ENCODE measurements at regions not wholly inside any gene's neighbourhood (a gene's known extent, or its start where the extent isn't known, plus 50 kb on each side); places are given as distances from the start of the nearest gene placed in this dataset.
A peak's percentile ranks its signal among the peaks of the same experiment; 100 is the strongest.

DNA sequence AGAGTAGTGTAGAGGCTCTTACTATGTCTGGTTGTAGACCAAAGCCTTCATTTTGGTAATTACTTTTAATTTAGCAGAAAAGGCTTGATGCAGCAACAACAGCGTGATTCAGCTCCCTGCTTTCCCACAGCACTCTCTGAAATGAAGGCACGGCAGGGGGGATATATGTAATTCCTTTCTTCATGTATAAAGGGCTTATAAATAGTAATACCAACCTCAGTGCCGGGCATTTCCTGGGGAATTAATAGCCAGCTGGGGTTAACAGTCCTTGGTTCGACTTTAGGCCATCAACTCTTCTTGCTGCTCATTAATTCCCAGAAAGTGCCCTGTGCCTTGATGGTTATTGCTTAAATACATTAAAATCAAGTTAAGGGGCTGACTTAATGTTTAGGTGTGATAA, 669.0 kb downstream of the ZNF674 start:
- DNase-seq (ENCODE audit: low spot score): no peak

DNA sequence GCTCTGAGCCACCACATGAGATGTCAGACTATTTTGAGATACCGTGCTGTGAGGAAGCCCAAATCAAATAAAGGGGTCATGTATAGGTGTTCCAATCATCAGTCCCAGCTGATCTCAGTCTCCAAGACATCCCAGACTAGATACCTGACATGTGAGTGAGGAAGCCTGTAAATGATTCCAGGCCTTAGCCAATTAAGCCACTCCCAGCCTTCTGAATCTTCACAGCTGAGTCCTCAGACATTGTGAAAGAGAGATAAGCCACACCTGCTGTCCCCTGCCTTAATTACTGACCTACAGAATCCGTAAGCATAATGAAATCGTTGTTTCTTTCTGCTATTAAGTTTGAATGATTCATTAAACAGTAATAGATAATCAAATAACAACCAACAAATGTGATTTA, 671.4 kb downstream of the ZNF674 start:
- DNase-seq (ENCODE audit: low spot score): peak; percentile 9

DNA sequence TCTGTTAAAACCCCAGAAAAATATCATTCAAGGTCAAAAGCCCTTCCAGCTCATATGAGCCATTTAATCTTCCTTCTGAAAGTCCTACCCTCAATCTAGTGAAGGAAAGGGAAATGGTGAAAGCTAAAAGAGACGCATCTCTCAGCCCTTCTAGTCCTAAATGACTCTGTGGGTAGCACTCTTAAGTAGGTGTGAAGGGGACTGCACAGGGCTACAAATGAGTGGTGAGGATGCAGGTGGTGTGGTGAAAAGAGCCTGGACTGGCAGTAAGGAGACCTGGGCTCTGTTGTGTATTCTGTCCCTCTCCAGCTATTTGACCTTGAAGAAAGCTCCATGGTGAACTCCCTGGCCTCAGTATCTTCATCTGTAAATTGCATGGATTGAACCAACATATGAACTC, 671.8 kb upstream of the DIPK2B start:
- no peak for DNase-seq (ENCODE audit: low spot score)

DNA sequence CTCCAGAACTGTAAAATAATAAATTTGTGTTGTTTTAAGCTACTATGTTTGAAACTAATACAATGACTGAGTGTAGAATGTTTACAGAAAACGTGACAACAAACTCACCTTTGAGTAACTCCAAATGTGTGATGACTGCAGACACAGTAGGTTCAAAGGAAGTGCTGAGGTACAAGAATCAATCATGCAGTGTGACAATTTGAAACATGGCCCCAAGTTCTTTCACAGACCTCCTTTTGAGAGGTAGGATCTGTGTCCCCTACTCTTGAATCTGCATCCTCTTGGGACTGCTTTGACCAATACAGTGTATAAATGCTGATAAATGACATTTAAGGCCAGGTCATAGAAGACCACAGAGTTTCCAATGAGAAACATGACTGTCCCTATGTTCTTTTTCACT, 667.7 kb upstream of the DIPK2B start:
- no peak for DNase-seq (ENCODE audit: low spot score)

DNA sequence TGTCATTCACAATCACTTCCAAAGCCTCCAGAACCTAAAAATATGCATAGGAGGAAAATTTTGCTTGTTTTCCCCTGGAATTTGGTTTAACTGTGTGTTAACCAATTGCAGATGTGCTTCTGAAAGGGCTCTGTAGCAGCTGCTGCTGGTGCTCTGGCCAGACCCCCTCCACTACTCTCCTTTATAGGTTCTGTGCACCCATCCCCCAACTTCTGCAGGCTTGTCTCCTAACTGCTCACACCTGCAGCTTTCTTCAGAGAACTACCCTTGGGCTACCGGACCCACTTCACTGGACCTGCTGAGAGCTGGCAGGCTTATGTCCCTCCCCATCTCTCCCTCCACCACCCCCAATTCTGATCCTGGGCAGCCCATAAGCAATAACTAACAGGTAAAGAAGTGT, 662.1 kb upstream of the DIPK2B start:
- no peak for DNase-seq (ENCODE audit: low spot score)

DNA sequence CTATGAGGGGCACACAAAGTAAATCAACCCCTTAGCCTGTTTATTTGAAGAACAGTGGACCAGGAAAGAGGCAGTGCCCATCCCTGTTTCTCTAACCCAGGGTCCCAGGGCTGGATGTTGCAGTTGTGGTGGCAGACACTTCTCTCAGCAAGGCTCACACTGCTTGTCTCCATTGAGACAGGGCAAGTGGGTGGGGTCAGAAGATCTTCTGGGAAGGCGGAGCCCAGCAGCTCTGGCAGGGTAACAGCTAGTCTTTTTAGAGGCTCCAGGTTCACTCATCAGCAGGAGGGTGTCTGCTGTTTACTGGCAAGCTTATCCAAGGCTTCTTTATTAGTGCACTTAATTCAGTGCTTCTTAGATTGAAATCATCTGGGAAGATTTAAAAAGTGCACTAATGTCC, 659.8 kb upstream of the DIPK2B start:
- no peak for DNase-seq (ENCODE audit: low spot score)

DNA sequence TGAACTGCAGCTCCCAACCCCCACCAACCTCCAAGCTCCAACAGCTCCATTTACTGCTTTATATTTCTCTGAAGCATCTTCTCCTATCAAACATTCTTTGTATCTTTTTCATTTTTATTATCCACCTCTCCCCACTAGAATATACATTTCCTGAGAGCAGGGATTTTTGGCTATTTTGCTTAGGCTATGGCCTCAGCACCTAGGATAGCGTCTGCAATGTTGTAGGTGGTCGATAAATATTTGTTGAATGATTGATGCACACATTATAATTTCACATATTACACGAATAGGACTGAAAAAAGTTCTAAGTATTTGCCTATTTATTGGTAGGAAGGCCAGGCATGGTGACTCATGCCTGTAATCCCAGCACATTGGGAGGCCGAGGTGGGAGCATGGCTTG, 658.7 kb upstream of the DIPK2B start:
- DNase-seq (ENCODE audit: low spot score): no peak

DNA sequence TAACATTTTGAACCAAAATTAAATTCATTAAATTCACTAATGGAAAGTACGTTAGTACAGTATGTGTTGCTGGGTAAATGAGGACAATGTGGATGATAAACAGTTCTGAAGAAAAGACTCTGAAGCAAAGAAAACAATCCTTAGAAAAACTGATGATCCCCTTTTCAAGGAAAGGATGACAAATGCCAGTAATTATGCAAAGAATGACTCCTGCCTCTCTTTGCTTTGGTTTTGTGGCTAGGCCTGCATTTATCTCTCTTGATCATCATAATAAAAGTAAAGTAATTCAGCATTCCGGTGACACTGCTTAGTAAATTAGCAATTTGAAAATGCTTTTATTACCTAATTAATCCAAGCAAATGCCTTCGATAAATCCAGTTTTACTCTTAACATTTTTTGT, 652.2 kb upstream of the DIPK2B start:
- peak; percentile 39 for DNase-seq (ENCODE audit: low spot score)

DNA sequence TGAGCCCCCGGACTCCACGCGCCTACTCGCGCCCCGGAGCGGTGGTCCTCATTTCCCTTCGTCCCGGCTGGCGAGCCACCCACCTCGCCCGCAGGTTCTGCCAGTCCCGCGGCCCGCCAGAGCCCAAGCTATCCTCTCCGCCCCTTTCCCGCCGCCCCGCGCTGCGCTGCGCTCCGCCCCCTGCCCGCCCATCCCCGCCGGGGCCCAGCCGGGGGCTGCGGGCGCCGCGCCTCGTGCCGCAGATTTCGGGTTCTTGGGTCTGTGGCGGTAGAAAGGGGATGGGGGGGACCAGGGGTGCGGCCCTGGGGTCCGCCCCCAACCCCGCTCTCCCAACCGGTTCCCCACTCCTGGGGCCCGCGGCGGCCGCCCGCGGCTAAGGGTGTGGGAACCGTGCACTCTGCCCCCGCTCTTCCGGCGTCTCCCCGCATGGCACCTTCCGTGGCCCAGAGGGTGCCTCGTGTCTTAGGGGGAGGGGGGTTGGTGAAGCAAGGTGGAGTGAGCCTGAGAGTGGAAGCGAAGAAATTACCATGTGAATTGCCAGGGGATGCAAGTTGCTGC, 650.8 kb upstream of the DIPK2B start:
- DNase-seq (ENCODE audit: low spot score): peak; percentile 66

DNA sequence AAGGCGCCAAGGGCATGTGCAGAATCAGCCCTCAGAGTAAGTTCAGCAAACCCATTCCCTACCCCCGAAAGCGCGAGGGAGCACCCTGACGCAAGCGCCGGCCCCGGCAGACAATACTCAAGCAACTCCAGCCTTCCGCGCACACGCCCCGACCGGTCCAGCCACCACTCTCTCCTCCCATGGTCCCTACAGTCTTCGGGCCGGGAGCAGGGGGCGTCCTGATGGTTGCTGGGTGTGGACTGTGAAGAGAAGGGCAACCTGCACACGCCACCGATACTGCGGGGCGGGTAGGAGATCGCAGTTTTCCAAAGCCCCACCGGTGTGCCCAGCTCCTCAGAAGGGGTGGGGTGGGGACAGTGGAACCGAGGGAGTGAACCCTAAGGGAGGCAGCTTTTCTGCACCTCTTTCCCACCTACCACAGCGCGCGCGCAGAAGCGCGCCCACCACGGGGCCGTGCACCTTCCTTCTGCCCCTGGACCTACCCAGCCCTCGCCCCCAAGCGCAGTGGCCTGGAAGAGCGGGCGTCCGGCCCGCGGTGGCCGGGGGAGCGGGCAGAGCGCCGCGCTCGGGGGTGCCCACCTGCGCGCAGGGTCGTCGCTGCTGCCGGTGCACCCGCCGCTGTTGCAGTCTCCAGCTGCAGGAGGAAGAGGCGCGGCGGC, 650.2 kb upstream of the DIPK2B start:
- DNase-seq (ENCODE audit: low spot score): peak; percentile 49

DNA sequence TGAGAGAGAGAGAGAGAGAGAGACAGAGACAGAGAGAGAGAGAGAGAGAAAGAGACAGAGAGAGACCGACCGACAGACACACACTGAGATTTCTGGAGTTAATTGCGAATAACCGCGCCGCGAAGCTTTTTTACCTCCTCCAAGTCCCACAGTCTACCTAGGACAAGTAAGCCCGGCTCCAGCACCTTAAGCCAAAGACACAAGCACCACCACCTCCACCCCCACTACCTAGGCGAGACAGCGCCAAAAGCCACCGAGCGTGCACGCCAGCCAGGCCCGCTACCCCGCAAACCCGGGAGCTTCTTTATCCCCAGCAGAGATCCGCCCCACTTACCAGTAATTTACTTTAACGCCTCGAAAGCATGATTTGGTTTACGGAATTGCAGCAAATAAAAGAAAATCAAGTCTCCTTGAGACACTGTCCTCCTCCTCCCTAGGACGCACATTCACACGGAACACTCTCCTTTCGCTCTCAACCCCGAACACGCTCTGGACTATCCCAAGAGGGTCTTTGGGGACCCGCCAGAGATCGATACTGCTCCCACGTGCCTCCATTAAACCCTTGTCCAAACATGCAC, 649.6 kb upstream of the DIPK2B start:
- peak; percentile 53 for DNase-seq (ENCODE audit: low spot score)

DNA sequence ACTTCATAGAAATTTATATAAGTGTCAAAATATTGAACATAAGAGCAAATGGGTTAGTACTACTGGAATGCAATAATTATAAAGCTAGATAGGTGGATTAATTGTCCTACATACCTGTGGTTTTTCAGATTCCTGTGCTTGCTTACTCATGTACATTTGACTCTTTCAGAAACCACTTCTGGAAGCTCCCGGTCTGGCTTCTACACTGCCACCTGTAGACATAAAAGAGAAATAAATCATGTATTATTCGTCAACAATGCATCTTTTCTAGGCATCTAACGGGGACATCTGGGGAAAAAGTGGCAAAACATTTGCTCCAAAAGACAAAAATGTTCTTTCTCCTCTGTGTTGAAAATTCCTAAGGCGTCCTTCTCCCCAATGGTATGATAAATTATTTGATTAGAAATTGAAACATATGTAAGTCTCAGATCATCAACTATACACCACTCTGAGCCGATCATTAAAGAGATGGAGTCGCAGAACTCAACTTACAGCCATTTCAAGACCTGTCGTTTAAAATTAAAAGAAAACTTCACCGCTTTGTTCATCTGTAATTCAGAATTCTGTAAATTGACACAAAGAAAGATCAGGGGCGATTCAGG, 648.7 kb upstream of the DIPK2B start:
- peak; percentile 89 for DNase-seq (ENCODE audit: low spot score)

DNA sequence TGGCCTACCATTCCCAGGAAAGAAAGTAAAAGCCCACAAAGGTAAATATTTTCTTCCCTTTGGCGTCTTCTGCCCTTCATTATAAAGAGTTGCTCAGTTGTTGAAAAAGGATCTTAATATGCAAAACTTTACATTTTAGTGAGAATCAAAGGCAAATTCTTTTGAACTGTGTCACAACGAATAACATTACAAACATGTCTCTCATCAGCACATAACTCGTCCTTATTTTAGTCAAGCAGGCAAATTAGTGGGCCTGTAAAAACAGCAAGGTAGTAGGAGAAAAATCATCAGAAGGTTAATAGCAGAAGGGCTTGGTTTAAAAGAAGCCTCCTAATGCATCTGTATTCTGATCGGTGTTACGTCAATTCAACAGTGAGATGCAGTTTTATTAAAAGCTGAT, 647.3 kb upstream of the DIPK2B start:
- no peak for DNase-seq (ENCODE audit: low spot score)

DNA sequence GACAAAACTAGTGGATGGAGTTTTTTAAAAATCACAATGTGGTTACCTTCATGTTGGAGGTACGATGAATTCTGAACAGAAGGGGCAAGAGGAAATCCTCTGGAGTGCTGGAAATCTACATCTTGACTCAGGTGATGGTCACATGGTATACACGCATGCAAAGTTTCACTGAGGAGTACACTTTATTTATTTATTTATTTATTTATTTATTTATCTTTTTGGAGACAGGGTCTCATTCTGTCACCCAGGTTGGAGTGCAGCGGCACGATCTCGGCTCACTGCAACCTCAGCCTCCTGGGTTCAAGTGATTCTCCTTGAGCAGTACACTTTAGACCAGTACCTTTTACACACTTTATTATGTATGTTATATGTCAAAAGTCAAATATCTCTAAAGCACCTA, 645.7 kb upstream of the DIPK2B start:
- no peak for DNase-seq (ENCODE audit: low spot score)

DNA sequence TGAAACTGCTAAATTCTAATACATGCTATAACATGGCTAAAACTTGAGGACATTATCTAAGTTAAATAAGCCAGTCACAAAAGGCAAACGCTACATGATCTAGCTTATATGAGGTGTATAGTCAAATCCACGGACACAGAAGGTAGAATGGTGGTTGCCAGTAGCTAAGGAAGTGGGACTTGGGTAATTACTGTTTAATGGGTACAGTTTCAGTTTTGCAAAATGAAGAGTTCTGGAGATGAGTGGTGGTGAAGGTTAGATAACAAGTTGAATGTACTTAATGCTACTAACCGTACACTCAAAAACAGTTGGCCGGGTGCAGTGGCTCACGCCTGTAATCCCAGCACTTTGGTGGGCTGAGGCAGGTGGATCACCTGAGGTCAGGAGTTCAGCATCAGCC, 644.5 kb upstream of the DIPK2B start:
- DNase-seq (ENCODE audit: low spot score): no peak

DNA sequence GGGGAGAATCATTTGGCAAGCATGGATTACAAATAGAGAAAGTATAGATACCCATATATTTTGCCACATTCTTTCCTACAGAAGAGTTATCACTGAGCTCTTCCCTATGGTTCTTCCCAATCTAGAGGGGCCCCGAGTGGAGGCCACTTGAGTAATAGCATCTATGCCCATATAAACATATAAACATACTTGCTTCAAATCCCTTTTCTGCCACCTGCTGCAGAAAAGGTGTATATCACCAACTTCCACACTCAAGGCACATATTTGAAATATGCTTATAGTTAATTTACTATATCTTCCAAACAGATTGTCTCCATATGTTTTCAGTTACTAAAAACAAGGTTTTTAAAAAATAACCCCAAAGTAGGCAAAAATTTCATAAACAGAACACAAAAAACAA, 642.8 kb upstream of the DIPK2B start:
- peak; percentile 25 for DNase-seq (ENCODE audit: low spot score)

DNA sequence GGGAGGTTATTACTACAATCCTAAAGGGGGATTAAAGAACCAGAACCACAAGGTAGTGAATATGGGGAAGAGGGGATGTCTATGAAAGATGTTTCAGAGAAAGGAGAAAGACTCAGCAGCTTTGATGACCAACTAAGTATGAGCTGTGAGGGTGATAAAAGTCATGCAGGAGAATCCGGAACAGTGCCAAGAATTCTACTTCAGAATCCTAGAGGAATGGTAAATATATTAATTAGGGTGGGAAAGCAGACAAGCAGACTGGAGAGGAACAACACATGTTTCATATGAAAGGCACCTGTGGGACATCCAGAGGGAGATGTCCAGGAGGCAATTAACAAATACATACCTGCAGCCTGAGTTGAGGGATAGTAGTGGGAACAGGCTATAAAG, 642.2 kb upstream of the DIPK2B start:
- DNase-seq (ENCODE audit: low spot score): no peak

DNA sequence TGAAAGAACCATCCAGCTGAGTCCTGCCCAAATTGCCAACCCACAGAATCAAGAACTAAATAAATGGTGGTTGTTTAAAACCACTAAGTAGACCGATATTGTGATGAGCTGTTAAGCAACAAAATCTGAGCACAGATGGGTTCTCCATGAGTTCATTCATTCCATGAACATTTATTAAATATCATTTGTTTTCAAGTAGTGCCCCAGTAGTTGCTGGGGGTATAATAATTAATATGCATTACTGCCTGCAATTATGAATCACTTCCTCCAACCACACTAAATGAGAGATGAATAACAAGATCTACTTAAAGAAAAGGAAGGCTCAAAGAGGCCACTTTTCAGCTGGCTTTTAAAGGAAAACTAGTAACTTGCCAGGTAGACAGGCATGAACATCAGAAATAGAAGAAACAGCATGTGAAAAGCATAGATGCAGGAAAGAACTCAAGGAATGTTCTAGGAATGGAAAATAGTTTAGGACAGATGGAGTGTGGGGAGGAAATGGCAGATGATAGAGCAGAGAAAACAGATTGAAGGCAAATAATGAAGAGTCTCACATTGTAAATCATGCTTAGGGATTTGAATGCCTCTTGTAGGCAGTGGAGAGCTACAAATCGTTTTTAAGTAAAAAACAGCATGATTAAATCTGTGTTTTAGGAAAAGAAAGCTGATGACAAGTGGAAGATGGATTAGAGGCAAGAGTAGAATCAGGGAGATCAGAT, 641.7 kb upstream of the DIPK2B start:
- DNase-seq (ENCODE audit: low spot score): no peak

DNA sequence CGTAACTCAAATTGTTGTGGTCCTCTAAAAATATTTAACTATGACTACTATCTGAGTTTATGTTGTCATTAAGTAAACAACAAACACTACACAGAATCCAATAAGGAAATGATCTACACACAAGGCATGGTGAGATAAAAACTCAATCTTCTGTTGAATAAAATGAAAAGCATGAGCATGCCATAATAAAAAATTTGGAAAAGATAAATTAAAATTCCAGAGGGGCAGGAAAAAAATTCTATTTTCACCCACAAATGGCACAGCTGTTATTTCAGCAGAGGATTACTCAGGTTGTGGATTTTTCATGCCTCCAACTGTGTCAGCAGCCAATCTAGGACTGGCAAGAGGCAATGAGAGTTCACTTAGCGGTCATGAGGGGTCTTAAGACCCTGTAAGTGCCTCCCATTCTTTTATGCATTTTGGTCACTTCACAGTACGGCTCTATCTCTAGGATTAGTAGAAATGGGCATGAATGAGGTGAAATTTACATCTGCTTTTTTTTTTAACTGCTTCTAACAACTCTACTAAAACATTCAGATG, 639.8 kb upstream of the DIPK2B start:
- no peak for DNase-seq (ENCODE audit: low spot score)

DNA sequence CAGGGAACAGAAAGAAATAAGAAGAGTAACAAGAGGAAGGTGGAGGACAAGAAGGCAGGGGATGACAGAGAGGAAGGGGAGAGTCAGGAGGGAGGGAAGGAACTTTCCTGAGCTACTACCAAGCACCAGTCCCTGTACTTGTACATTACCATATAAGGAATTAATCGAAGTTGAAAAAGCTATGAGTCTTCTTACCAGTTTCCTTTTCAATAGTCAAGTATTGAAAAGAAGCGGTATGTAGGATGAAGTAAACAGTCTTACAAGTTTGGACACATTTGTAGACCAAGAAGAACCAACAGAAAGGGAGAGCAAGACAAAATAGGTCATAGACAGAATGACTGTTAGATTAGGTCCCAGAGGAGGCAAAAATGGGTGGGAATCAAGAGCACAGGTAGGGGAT, 629.7 kb upstream of the DIPK2B start:
- no peak for DNase-seq (ENCODE audit: low spot score)

DNA sequence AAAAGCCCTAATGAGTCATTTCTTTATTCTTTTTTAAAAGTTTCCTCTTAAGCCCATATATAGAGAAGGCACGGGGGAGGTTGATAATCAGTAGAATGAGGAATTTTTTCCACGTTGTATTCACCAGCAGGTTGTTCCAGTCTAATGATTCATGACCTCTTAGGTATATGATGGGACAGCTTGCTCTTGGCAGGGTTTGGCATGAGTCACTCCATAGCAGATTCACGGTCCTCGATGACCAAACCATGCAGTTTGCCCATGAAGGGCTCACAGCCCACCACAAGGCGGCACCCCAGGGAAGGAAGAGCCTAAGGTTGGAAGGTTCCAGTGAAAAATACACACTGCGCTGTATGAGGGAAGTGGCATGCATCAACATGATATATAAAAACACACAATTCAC, 623.8 kb upstream of the DIPK2B start:
- peak; percentile 97 for DNase-seq (ENCODE audit: low spot score)

DNA sequence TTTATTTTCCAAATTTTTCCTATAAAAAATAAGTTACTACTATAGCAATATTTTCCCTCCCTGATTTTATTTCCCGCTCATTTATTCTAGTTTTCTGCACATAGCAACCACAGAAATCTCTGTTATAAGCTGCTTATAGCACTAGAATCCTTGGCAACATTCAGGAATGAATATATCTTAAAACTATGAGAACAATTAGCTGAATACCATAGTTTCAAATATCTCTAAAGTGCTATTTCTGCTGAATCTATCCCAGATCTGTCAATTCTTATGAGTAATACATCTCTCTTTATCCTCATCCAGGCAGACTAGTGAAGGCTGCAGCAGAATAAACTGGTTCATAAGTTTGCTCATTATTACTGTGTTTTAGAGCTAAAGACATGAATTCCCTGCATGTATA, 622.9 kb upstream of the DIPK2B start:
- no peak for DNase-seq (ENCODE audit: low spot score)

DNA sequence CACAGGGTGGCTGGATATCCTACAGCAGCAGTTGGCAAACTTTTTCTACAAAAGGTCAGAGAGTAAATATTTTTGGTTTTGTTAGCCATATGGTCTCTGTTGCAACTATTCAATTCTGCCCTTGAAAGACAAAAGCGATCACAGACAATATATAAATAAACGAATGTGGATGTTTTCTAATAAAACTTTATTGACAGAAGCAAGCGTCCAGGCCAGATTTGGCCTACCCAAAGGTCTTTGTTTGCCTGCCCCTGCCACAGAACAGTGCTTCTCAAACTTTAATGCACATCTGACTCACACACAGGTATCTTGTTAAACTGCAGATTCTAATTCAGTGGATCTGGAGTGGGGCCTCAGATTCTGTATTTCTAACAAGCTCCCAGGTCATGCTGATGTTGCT, 621.4 kb upstream of the DIPK2B start:
- no peak for DNase-seq (ENCODE audit: low spot score)

Measured in kidney tubule cell (primary cell).